ENCODE measurements at regions not wholly inside any gene's neighbourhood (a gene's known extent, or its start where the extent isn't known, plus 50 kb on each side); places are given as distances from the start of the nearest gene placed in this dataset.

GRCh38 chr4:52370576-52370975 is 288.5 kb downstream of the USP46 start:
- dilution Hi-C loops (cut with MboI; ENCODE audit: extremely low pct_ligation_motif_present, low sequenced_read_pairs), result no loop called here
- Histone ChIP-seq H3K36me3 (ENCODE audit: control insufficient read depth in 2 of 2, extremely low read depth in 1 of 2, insufficient read depth in 2 of 2, low read length in 2 of 2) (no peaks in the 10 kb centered on the region), H3K9me1 (replicated peaks; ENCODE audit: control insufficient read depth, extremely low read depth, insufficient read depth, low read length) (no peaks in the 10 kb centered on the region), H3K9ac (replicated peaks; ENCODE audit: extremely low read depth, insufficient read depth, low read length) (no peak overlapping the region), H3K4me2 (ENCODE audit: insufficient read depth, low read length) (no peak overlapping the region), H3K79me2 (ENCODE audit: control insufficient read depth, insufficient read depth, low read length) (no peaks in the 10 kb centered on the region), H2AFZ (ENCODE audit: low read depth, low read length) (no peak overlapping the region), H4K20me1 (replicated peaks; ENCODE audit: control insufficient read depth, extremely low read depth, insufficient read depth, low read length) (no peaks in the 10 kb centered on the region), H3K27ac (ENCODE audit: insufficient read depth, low read depth, low read length) (no peak overlapping the region), H3K4me1 (ENCODE audit: control insufficient read depth, extremely low read depth, insufficient read depth, low read length) (no peaks in the 10 kb centered on the region), H3K27me3 (ENCODE audit: control insufficient read depth in 2 of 2, insufficient read depth in 2 of 2, low read length in 2 of 2) (peaks cover 0 to 2% of the 10 kb centered on the region in 2 experiments), H3K9me3 (replicated peaks; ENCODE audit: control insufficient read depth, insufficient read depth, low read length) (no peaks in the 10 kb centered on the region), H3K4me3 (replicated peaks in 1 of 3; ENCODE audit: insufficient read depth in 1 of 3, low read depth in 1 of 3, low read length in 3 of 3) (no peak overlapping the region)
- BruUV-seq (replicated peaks), result no TSS peak
- FAIRE-seq (no peak), DNase-seq (ENCODE audit: low read depth, low spot score) (no peak)
- ChIA-PET POLR2A (no interaction called here), CTCF (interaction anchor here (1.2 kb wide), 1 partner anchor 176 kb away, joined by 3 read pairs; no protein-coding TSS in a partner anchor)
- TF ChIP-seq JUN (IDR thresholded peaks at IDR 0.05; ENCODE audit: borderline replicate concordance, insufficient read depth, insufficient read length, low read depth) (no peak), FOS (IDR thresholded peaks at IDR 0.05; ENCODE audit: borderline replicate concordance, insufficient read depth, low read length) (no peak), POLR2A (IDR thresholded peaks at IDR 0.05; ENCODE audit: low read depth, low read length) (no peak), GATA2 (IDR thresholded peaks at IDR 0.05; ENCODE audit: insufficient read depth, insufficient read length, low read depth, low read length) (no peak), POLR2AphosphoS5 (IDR thresholded peaks at IDR 0.05; ENCODE audit: insufficient read depth, low read depth, low read length) (no peak), MAX (IDR thresholded peaks at IDR 0.05; ENCODE audit: insufficient read depth, insufficient read length) (no peak), EZH2 (IDR thresholded peaks at IDR 0.05; ENCODE audit: borderline replicate concordance, low read depth, low read length, severe bottlenecking) (no peak), MYC (IDR thresholded peaks at IDR 0.05; ENCODE audit: low read depth, low read length) (no peak), CTCF (IDR thresholded peaks at IDR 0.05; ENCODE audit: extremely low read depth in 1 of 2, insufficient read depth in 1 of 2, low read depth in 1 of 2, low read length in 2 of 2) (no peak)
- intact Hi-C loops (cut with micrococcal nuclease), result no loop called here
